OCI-LY1 (cell line): ENCODE measurements at regions not wholly inside any gene's neighbourhood (a gene's known extent, or its start where the extent isn't known, plus 50 kb on each side); places are given as distances from the start of the nearest gene placed in this dataset.

Experiments
- EZH2 ChIP-seq: fragments of 200-600 bp; sonication (generic), shearing (Covaris generic); IDR thresholded peaks from 2 replicates; pipeline ENCODE4 v1.8.0; 2017; ENCODE audit warnings: borderline replicate concordance, mixed run types, mild to moderate bottlenecking, antibody characterized with exemption, low read length, moderate library complexity, mixed read lengths
- TF ChIP-seq, protein P1 (sequence below): fragments of 200-600 bp; sonication (generic), shearing (Covaris generic); IDR thresholded peaks from 2 replicates; pipeline ENCODE4 v1.5.1; 2017; ENCODE audit warnings: mild to moderate bottlenecking, antibody characterized with exemption, low read length, moderate library complexity, mixed read lengths

DNA sequence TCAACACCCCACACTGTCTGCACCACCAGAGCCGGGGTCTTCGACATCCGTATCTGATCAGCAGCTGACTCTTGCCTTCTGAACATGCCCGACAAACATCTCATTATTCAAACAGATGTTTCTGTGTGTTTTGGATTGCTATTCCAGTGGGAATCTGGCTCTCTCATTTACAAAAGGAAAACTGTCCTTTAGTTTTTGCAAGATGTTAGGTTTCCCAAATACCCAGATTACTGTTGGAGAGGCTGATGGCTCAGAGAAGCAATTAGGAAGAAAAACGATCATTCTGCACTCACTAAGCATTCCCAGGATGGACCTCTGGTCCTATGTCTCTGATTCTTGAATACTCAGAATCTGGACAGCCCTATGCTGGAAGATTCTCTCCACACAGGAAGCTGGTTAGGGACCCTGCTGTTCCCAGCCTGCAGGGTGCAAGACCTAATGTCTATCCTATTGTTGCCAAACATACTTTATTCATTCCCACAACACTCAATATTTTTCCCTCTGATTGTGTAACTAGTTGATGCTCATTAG is 532.9 kb downstream of the CDH26 start:
- TF ChIP-seq, protein P1, sequence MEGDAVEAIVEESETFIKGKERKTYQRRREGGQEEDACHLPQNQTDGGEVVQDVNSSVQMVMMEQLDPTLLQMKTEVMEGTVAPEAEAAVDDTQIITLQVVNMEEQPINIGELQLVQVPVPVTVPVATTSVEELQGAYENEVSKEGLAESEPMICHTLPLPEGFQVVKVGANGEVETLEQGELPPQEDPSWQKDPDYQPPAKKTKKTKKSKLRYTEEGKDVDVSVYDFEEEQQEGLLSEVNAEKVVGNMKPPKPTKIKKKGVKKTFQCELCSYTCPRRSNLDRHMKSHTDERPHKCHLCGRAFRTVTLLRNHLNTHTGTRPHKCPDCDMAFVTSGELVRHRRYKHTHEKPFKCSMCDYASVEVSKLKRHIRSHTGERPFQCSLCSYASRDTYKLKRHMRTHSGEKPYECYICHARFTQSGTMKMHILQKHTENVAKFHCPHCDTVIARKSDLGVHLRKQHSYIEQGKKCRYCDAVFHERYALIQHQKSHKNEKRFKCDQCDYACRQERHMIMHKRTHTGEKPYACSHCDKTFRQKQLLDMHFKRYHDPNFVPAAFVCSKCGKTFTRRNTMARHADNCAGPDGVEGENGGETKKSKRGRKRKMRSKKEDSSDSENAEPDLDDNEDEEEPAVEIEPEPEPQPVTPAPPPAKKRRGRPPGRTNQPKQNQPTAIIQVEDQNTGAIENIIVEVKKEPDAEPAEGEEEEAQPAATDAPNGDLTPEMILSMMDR = no peak
- TF ChIP-seq EZH2 = no peak
